OCI-LY3 (cell line): ENCODE measurements at regions not wholly inside any gene's neighbourhood (a gene's known extent, or its start where the extent isn't known, plus 50 kb on each side); places are given as distances from the start of the nearest gene placed in this dataset.
"Not testable (repeated sequence)": the region's sequence is repeated elsewhere in the genome, so short reads cannot be mapped to it uniquely, and the experiment has no call there.

Source experiments
- CTCF ChIP-seq: fragments of 200-600, 300-600 bp; sonication (generic); IDR thresholded peaks from 2 replicates; pipeline ENCODE4 v1.5.1; 2014; ENCODE audit warnings: antibody characterized with exemption, low read length, low read depth
- EZH2phosphoT487 ChIP-seq: fragments of 200-600 bp; shearing (Covaris generic); IDR thresholded peaks from 2 replicates; pipeline ENCODE4 v1.6.1; 2018; ENCODE audit warnings: antibody characterized with exemption, mixed run types, low read depth

DNA sequence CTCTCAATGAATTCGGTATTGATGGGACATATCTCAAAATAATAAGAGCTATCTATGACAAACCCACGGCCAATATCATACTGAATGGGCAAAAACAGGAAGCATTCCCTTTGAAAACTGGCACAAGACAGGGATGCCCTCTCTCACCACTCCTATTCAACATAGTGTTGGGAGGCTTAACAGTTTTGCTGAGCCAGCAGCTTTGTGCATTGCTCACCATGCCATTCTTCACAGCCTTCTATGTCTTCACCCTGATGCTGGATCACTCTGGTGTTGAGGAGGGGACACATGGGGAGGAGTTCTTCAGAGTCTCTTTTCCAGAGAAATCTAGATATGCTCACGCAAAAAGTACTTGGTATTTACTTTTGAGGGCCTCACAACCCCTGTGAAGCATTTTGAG lies 281.7 kb downstream of the TAFA4 start:
- not testable (repeated sequence) for TF ChIP-seq CTCF, EZH2phosphoT487
